Memory B cell (primary cell): ENCODE measurements at regions not wholly inside any gene's neighbourhood (a gene's known extent, or its start where the extent isn't known, plus 50 kb on each side); places are given as distances from the start of the nearest gene placed in this dataset.

Experiments used
- ATAC-seq: fragments of 150-1000 bp; cut with Tn5 transposase; 2 replicates; pipeline ENCODE4 v1.10.0; 2021; ENCODE audit warnings: low read depth, mild to moderate bottlenecking, moderate library complexity
- DNase-seq, 2 donors: peaks; one replicate each; pipeline ENCODE4 v3.0.0; 2022; ENCODE audit warnings: low spot score in 2 of 2
- H3K27ac Mint-ChIP-seq: one replicate; pipeline ENCODE4 v1.8.0; 2022; ENCODE audit warnings: mild to moderate bottlenecking, moderate library complexity, mixed read lengths
- H3K27me3 Mint-ChIP-seq: one replicate; pipeline ENCODE4 v1.8.0; 2022; ENCODE audit warnings: mixed read lengths
- H3K36me3 Mint-ChIP-seq: one replicate; pipeline ENCODE4 v1.8.0; 2022; ENCODE audit warnings: mild to moderate bottlenecking, mixed read lengths
- H3K4me1 Mint-ChIP-seq: one replicate; pipeline ENCODE4 v1.8.0; 2022; ENCODE audit warnings: mixed read lengths
- H3K4me3 Mint-ChIP-seq: one replicate; pipeline ENCODE4 v1.8.0; 2022; ENCODE audit warnings: mild to moderate bottlenecking, moderate library complexity, mixed read lengths
- H3K9me3 Mint-ChIP-seq: one replicate; pipeline ENCODE4 v1.8.0; 2022; ENCODE audit warnings: mixed read lengths

DNA sequence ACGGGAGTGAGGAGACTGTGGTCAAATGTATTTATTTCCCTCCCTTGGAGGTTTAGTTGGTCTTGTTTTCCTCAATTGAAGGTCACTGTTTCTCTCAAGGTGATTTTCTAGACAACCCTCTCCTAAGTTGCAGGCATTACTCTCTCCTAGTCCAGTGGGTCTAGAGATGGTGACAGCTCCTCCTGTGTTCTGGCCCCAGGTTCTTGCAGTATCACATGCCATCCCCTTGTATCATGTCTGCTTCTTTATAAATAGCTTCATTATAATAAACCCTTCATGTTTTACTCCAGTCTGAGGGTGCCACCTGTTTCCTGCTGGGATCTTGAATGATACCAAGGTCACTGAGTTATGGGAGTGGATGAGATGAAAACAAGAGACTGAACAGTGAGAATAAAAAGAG, 208.0 kb upstream of the KCNN2 start:
- no peak overlapping the region for H3K4me3 Mint-ChIP-seq
- no peaks in the 10 kb centered on the region for H3K36me3 Mint-ChIP-seq
- no peaks in the 10 kb centered on the region for H3K27me3 Mint-ChIP-seq
- no peaks in the 10 kb centered on the region for H3K4me1 Mint-ChIP-seq
- H3K27ac Mint-ChIP-seq, result no peak overlapping the region
- DNase-seq (no peak), ATAC-seq (no peak)
- H3K9me3 Mint-ChIP-seq, result peaks cover 27% of the 10 kb centered on the region

DNA sequence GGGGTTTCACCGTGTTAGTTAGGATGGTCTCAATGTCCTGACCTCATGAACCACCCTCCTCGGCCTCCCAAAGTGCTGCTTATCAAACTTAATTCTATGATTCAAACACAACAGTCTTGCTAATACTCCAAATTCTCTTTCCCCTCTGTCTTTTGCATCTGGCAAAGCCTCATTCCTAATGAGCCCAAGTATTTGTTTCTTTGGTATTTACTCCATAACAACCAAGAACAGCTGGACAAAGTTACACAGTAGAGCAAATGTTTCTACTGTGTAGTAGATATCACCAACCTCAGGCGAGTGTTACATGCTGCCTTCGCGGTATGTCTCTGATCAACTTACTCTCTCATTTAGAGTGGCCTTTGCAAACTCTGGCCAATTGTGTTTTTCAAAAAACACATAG, 195.8 kb upstream of the KCNN2 start:
- H3K36me3 Mint-ChIP-seq, result no peaks in the 10 kb centered on the region
- H3K27ac Mint-ChIP-seq, result no peak overlapping the region
- no peaks in the 10 kb centered on the region for H3K9me3 Mint-ChIP-seq
- H3K27me3 Mint-ChIP-seq, result no peaks in the 10 kb centered on the region
- ATAC-seq (no peak), DNase-seq (no peak)
- H3K4me1 Mint-ChIP-seq, result no peaks in the 10 kb centered on the region
- H3K4me3 Mint-ChIP-seq, result no peak overlapping the region

DNA sequence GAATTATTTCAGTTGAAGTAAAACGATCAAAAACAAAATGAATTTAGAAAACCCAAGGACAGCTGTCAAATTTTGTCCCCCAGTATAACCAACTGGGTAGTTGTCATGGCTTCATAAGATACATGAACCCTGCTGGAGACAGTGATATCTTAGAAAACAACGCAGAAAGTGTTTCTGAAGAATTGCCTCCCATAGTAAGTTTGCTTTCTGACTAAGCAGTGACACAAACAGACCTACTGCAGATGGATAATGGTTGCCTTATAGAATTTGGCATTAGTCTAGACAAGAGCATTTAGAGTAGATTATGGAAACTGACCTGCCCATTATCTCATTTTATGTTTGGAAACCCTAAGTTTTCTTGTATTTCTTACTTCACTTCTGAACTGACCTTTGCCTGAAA, 187.7 kb upstream of the KCNN2 start:
- no peak overlapping the region for H3K27ac Mint-ChIP-seq
- DNase-seq, result no peak
- H3K9me3 Mint-ChIP-seq, result peaks cover 4% of the 10 kb centered on the region
- H3K36me3 Mint-ChIP-seq, result no peaks in the 10 kb centered on the region
- no peaks in the 10 kb centered on the region for H3K4me1 Mint-ChIP-seq
- no peak for ATAC-seq
- no peaks in the 10 kb centered on the region for H3K27me3 Mint-ChIP-seq
- no peak overlapping the region for H3K4me3 Mint-ChIP-seq

DNA sequence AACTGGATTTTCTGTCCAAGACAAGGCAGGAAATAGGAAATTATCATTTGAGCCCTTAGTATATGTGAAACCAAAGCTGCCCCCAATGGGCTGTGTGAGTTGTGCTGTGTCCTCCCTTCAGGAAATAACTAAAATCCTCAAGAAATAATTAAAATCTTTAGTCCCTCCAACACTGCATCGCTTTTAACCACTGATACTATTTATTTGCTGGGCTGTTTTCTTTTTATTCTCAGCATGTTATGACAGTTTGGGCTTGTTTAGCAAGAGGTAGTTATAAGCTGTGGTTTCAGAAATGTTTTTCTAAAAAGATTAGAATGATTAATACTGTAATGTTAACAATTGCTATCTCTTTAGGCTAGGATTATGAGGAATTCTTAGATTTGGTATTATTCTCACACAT, 187.0 kb upstream of the KCNN2 start:
- no peaks in the 10 kb centered on the region for H3K36me3 Mint-ChIP-seq
- no peak overlapping the region for H3K27ac Mint-ChIP-seq

DNA sequence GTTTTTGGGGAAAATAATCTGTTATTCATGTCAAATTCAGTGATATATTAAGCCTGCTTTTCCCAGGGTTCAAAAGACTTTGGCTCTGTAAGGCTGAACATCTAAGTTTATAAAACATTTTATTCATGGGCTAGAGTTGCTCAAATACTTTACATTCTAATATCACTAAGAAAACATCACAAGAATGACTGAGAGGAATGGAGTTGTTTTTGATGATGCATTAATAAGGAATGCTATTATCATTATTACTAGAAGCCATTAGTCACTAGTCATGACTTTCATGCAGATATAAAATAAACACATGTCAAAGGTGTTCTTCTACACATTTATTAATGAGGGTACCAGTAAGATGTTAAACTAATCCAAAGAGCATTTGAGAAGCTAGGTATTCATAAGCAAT, 185.5 kb upstream of the KCNN2 start:
- Mint-ChIP-seq H3K27me3 (no peaks in the 10 kb centered on the region), H3K36me3 (no peaks in the 10 kb centered on the region), H3K9me3 (peaks cover 4% of the 10 kb centered on the region), H3K27ac (no peak overlapping the region), H3K4me3 (no peak overlapping the region), H3K4me1 (no peaks in the 10 kb centered on the region)
- DNase-seq (no peak), ATAC-seq (no peak)

More for the DNA sequence above, 187.0 kb upstream of the KCNN2 start:
- ATAC-seq (no peak), DNase-seq (no peak)
- H3K9me3 Mint-ChIP-seq, result peaks cover 4% of the 10 kb centered on the region
- no peaks in the 10 kb centered on the region for H3K27me3 Mint-ChIP-seq
- no peaks in the 10 kb centered on the region for H3K4me1 Mint-ChIP-seq
- no peak overlapping the region for H3K4me3 Mint-ChIP-seq

DNA sequence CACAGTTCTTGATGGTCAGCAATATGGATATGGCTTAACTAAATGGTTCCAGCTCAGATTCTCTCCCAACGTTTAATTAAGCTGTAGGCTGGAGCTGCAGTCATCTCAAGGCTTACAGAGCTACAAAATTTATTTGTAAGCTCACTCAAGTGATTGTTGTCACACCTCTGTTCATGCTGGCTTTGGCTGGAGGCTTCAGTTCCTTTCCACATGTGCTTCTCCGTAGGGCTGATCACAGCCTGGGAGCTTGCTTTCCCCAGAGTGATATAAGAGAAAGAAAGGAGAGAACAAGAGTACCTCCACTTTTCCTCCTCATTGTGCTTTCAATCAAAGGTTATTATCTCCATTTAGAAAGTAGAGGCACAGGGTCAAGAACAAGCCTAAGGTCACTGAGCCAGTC, 182.7 kb upstream of the KCNN2 start:
- H3K4me1 Mint-ChIP-seq, result no peaks in the 10 kb centered on the region
- H3K27ac Mint-ChIP-seq, result no peak overlapping the region
- H3K9me3 Mint-ChIP-seq, result no peaks in the 10 kb centered on the region
- no peak for ATAC-seq
- H3K27me3 Mint-ChIP-seq, result no peaks in the 10 kb centered on the region
- H3K36me3 Mint-ChIP-seq, result no peaks in the 10 kb centered on the region
- DNase-seq, result no peak
- no peak overlapping the region for H3K4me3 Mint-ChIP-seq

DNA sequence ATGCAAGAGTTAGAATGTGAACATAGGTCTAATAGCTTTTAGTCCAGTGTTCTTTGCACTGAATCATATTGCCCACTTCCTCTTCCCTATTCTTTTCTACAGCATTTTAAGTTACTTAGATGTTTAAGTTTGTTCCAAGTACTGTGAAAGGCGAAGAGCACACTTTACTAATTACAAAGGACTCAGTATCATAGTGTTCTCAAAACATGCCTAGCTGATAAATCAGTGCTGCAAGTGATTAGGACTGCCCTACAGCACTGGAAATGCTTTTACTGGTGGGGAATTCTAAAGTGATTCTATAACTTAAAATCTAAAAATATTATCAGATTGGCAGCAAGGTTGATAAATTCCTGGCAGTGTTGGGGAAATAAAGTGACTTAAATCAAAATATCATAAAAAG, 177.9 kb upstream of the KCNN2 start:
- no peaks in the 10 kb centered on the region for H3K4me1 Mint-ChIP-seq
- ATAC-seq, result no peak

DNA sequence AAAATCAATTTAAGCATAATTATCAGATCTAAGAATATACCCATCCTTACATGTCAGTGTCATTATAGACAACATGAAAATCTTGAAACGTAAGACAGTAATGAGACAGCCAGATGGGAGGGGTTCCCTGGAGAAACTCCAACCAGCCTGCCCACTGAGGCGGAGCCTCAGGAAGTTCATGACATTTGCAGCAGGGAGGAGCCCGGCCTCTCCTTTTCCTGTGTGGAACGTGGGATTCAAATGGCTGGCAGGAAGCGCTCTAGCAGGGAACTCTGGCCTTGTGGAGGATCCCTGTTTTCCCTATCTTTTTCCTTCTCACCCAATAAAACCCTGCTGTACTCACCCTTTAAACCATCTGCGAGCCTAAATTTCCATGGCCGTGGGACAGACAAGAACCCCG, 176.6 kb upstream of the KCNN2 start:
- Mint-ChIP-seq H3K36me3 (no peaks in the 10 kb centered on the region), H3K27ac (no peak overlapping the region), H3K4me1 (no peaks in the 10 kb centered on the region), H3K4me3 (no peak overlapping the region), H3K27me3 (no peaks in the 10 kb centered on the region), H3K9me3 (no peaks in the 10 kb centered on the region)
- no peak for ATAC-seq
- no peak for DNase-seq

More for the DNA sequence above, 177.9 kb upstream of the KCNN2 start:
- Mint-ChIP-seq H3K36me3 (no peaks in the 10 kb centered on the region), H3K4me3 (no peak overlapping the region), H3K27ac (no peak overlapping the region), H3K27me3 (no peaks in the 10 kb centered on the region), H3K9me3 (no peaks in the 10 kb centered on the region)
- no peak for DNase-seq

DNA sequence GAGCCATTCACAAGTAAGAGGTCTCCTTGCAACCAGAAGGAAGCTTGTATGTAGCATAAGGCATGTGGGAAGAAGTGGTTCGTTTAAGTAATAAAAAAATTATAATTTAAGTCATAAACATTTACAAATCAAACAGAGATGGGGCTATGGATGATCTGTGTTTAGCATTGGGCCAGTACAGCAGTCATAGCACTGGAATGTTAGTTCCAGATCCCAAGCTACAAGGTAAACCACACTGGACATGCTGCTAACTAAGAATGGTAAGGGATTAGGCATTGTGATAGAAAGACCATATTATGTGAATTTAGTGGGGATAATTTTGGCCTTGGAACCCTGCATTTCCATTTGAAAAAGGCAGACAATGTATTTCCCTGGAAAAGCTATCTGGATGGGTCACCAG, 170.4 kb upstream of the KCNN2 start:
- H3K4me3 Mint-ChIP-seq, result no peak overlapping the region
- DNase-seq (no peak), ATAC-seq (no peak)
- H3K9me3 Mint-ChIP-seq, result no peaks in the 10 kb centered on the region
- H3K27me3 Mint-ChIP-seq, result no peaks in the 10 kb centered on the region
- H3K36me3 Mint-ChIP-seq, result no peaks in the 10 kb centered on the region
- no peaks in the 10 kb centered on the region for H3K4me1 Mint-ChIP-seq
- H3K27ac Mint-ChIP-seq, result no peak overlapping the region

DNA sequence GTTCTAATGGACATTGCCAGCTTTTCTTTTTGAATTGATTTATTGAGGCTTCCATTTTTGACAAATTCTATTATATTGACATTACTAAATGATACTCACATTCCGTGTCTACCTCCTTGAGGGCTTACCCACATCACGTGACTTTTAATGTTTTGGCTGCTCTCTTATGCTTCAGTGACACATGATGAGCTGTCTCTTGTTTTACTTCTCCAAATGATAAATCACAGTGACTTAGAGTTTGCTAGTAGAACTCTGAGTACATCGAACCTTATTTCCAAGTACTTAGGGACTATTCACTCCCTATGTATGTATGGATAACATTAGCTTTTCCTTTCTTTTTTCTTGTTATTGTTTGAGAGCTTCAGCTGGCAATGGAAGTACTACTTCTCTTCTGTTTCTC, 169.8 kb upstream of the KCNN2 start:
- DNase-seq, result no peak
- no peaks in the 10 kb centered on the region for H3K36me3 Mint-ChIP-seq

DNA sequence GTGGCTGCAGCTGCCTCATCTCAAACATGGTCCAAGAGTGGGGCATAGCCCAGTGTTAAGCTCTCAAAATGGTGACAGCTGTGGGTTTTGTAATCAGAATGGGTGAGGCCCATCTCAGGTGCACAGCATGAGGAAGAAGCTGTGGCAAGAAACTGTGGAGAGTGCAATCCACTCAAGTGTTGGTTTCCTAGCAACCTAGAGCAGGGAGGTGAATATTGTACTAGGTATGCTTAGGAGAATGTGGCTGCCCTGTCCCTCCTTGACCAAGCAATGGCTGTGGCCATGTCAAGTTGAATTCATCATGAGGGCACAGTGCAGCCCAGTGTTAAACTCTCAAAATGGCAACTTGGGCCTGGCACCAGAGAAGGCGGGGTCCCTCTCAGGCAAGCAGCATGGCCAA, 160.5 kb upstream of the KCNN2 start:
- DNase-seq (no peak), ATAC-seq (no peak)
- H3K36me3 Mint-ChIP-seq, result no peaks in the 10 kb centered on the region
- no peaks in the 10 kb centered on the region for H3K4me1 Mint-ChIP-seq
- no peaks in the 10 kb centered on the region for H3K27me3 Mint-ChIP-seq
- no peak overlapping the region for H3K27ac Mint-ChIP-seq
- H3K9me3 Mint-ChIP-seq, result peaks cover 7% of the 10 kb centered on the region
- no peak overlapping the region for H3K4me3 Mint-ChIP-seq

More for the DNA sequence above, 169.8 kb upstream of the KCNN2 start:
- Mint-ChIP-seq H3K4me3 (no peak overlapping the region), H3K4me1 (no peaks in the 10 kb centered on the region), H3K9me3 (no peaks in the 10 kb centered on the region), H3K27me3 (no peaks in the 10 kb centered on the region), H3K27ac (no peak overlapping the region)
- ATAC-seq, result no peak

DNA sequence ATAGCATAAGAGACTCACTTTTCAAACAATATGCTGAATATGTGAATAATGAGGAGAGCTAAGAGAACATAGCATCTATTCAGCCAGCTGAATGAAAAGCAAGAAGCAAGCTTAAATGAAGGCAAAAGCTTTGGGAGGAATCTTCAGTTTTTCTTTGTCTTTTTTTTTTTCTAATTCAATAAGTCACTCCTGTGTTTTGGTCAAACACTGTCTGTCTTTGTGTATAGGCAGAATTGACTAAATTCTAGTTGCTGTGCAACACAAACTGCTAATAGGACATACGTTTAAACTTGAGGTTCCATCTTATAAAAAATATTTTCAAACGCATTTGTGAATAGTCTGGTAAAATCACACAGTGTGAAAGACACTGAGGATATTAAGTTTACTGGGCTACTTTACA, 156.9 kb upstream of the KCNN2 start:
- Mint-ChIP-seq H3K9me3 (peaks cover 9% of the 10 kb centered on the region), H3K4me3 (no peak overlapping the region), H3K27me3 (peaks cover 2% of the 10 kb centered on the region), H3K27ac (no peak overlapping the region), H3K4me1 (no peaks in the 10 kb centered on the region), H3K36me3 (no peaks in the 10 kb centered on the region)
- ATAC-seq (no peak), DNase-seq (no peak)

DNA sequence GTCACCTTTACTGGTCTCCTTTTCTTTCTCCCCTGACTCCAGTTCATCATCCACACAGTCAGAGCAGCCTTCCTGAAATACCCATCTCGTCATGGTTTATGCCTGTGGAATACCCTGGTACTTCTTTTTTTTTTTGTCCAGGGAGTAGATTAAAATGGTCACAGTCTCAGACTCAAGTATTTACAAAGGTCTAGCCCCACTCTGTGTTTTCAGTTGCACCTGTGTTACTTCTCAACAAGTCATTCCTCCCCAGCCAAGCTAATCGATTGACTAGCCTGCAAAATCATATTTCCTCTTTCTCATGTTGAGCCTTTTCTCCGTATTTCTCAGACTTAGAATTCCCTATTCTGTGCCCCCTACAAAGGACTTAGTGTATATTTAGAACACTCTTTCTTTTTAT, 155.2 kb upstream of the KCNN2 start:
- Mint-ChIP-seq H3K4me3 (no peak overlapping the region), H3K9me3 (peaks cover 2% of the 10 kb centered on the region), H3K36me3 (no peaks in the 10 kb centered on the region), H3K27ac (no peak overlapping the region), H3K27me3 (peaks cover 2% of the 10 kb centered on the region), H3K4me1 (no peaks in the 10 kb centered on the region)
- DNase-seq (no peak), ATAC-seq (no peak)

DNA sequence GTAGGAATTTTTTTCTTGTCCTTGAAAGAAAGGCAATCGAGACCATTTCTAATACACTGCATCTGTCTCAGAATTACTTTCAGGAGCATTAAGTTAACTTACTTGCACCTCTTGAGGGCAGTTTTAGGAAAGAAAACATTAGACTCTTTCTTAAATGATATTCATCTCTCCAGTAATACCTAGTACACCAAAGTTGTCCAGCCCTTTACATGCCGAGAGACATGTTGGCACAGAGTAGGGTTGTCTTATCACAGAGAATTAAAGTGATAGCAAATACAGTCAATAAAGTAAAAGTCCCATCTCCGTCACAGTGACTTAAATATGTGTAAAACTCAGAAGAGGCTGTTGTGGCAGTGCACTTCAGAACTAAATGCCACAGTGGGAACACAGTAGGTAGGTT, 154.3 kb upstream of the KCNN2 start:
- H3K27me3 Mint-ChIP-seq, result peaks cover 2% of the 10 kb centered on the region
- no peak overlapping the region for H3K4me3 Mint-ChIP-seq
- DNase-seq, result no peak
- no peaks in the 10 kb centered on the region for H3K36me3 Mint-ChIP-seq
- no peaks in the 10 kb centered on the region for H3K4me1 Mint-ChIP-seq
- no peak overlapping the region for H3K27ac Mint-ChIP-seq
- ATAC-seq, result no peak
- peaks cover 2% of the 10 kb centered on the region for H3K9me3 Mint-ChIP-seq

DNA sequence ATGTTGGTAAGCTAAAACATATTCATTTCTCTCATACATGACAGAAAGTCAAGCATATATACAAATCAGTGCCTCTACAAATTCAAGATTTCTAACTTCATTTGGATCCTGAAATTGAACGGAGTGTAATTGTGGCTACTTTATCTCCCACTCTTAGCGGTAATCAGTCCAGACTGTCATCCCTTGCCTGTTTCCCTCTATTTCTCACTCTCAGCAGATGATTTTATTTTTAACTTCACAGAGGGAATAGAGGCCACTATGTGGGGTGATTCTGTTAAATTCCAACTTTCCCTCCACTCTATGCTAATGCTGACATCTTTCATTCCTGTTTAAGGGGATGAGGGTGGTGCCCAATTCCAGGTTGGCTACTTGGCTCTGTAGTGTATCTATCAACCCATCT, 153.8 kb upstream of the KCNN2 start:
- H3K27me3 Mint-ChIP-seq, result peaks cover 2% of the 10 kb centered on the region
- no peaks in the 10 kb centered on the region for H3K4me1 Mint-ChIP-seq
- DNase-seq (no peak), ATAC-seq (no peak)
- no peak overlapping the region for H3K4me3 Mint-ChIP-seq
- no peak overlapping the region for H3K27ac Mint-ChIP-seq
- no peaks in the 10 kb centered on the region for H3K36me3 Mint-ChIP-seq
- peaks cover 2% of the 10 kb centered on the region for H3K9me3 Mint-ChIP-seq

DNA sequence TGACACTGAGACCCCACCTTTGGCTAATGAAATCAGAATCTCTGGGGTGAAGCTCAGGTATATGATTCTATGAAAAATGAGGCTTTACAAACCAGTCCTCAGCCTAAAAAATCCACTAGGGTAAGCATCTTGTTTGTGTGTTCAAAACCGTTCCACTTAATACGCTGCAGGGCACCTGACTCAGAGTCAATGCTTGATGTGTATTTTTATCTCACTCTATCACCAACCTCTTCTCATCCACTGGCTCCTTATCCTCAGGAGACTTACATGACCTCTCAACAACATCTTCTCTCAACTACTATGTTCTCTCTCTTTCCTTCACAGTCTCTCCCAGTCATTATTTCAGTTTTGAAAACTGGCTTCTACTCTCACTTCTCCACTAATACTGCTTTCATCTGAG, 153.3 kb upstream of the KCNN2 start:
- H3K9me3 Mint-ChIP-seq, result peaks cover 2% of the 10 kb centered on the region
- ATAC-seq, result no peak

More for the DNA sequence above, 153.3 kb upstream of the KCNN2 start:
- no peak overlapping the region for H3K27ac Mint-ChIP-seq
- no peaks in the 10 kb centered on the region for H3K4me1 Mint-ChIP-seq
- no peak overlapping the region for H3K4me3 Mint-ChIP-seq
- no peak for DNase-seq
- H3K27me3 Mint-ChIP-seq, result peaks cover 2% of the 10 kb centered on the region
- no peaks in the 10 kb centered on the region for H3K36me3 Mint-ChIP-seq
